ENCODE measurements at regions not wholly inside any gene's neighbourhood (a gene's known extent, or its start where the extent isn't known, plus 50 kb on each side); places are given as distances from the start of the nearest gene placed in this dataset.

DNA sequence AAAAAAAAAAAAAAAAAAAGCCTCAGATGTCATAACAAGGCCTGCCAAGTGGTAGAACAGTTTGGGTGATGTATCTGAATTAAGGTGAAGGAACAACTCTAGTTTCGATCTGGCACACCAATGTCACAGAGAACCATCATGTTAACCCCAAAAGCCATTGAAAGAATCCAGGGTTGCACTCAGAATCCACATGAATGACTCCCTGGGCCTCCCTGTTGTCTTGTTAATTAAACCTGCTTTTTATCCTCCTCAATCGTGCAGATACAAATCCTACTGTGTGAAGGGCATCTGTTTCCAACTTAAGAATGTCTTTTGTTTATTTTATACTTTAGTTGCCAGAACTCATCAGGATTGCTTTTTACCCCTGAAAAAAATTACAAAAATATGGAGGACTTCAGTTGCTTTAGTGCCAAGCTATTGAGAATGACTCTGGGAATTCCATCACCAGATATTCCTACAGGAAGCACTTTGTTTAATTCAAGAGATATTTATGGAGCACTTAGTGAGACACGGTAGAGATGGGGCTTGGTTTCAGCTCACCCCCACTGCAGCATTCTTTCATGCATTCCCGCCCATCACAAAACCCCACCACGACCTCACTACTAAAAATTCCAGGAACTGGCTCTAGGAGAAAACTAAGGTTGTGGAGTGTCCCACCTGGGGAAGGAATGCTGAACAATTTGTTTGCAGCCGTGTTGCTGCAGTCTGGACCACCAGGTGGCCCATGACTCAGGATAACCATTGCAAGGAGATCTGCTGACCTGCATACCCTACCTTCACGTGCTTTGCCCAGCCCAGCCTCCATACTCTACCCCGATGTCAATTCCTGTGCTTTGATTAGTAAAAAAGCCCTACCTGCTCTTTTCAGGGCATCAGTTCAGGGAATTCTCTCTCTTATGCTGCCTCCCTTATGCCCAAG lies 63.8 kb upstream of the GPRC5B start:
- DNase-seq (ENCODE audit: low spot score) = no peak
- TF ChIP-seq HNF4A (conservative IDR thresholded peaks at IDR 0.05) (no peak), HNF4G (IDR thresholded peaks at IDR 0.05) (no peak)
- TF ChIP-seq, protein P1, sequence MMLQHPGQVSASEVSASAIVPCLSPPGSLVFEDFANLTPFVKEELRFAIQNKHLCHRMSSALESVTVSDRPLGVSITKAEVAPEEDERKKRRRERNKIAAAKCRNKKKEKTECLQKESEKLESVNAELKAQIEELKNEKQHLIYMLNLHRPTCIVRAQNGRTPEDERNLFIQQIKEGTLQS (IDR thresholded peaks at IDR 0.05) = no peak
- Histone ChIP-seq H3K9me3 (ENCODE audit: control insufficient read depth in 4 of 4, low read length in 3 of 4) (no peaks in the 10 kb centered on the region), H3K27ac (ENCODE audit: low read depth in 1 of 2, low read length in 2 of 2) (no peak overlapping the region), H3K9ac (ENCODE audit: low read depth in 1 of 2, low read length in 2 of 2) (no peak overlapping the region), H3K27me3 (ENCODE audit: control insufficient read depth in 4 of 4, insufficient read depth in 4 of 4, low read length in 3 of 4) (no peaks in the 10 kb centered on the region), H3K4me3 (ENCODE audit: low read depth in 1 of 3, low read length in 3 of 3) (no peak overlapping the region), H3K4me1 (ENCODE audit: control insufficient read depth in 4 of 4, insufficient read depth in 4 of 4, low read length in 3 of 4) (no peaks in the 10 kb centered on the region), H3K36me3 (ENCODE audit: control insufficient read depth in 4 of 4, insufficient read depth in 3 of 4, low read depth in 1 of 4, low read length in 3 of 4) (no peaks in the 10 kb centered on the region)
- 29% methylated on average over 8 of the region's 8 CpGs for WGBS

DNA sequence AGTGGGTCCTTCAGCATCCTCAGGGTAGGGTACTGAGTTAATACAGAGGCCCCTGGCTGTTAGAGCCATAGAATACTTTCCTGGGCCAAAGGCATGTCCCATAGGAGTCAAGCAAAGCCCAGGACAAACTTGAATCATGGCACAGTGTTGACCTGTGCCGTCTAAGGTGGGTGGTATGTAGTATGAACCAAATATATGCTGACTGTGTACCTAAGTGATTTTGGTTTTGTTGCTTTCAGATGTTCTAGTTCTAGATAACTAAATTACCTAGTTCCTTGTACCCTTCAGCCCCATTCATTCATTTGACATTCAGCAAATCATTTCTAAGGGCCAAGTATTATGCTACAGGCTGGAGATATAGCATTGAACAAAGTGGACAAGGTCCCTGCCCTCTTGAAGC lies 61.3 kb upstream of the GPRC5B start:
- Histone ChIP-seq H3K27ac (ENCODE audit: low read depth in 1 of 2, low read length in 2 of 2) (no peak overlapping the region), H3K9ac (ENCODE audit: low read depth in 1 of 2, low read length in 2 of 2) (no peak overlapping the region), H3K36me3 (ENCODE audit: control insufficient read depth in 4 of 4, insufficient read depth in 3 of 4, low read depth in 1 of 4, low read length in 3 of 4) (no peaks in the 10 kb centered on the region), H3K9me3 (ENCODE audit: control insufficient read depth in 4 of 4, low read length in 3 of 4) (no peaks in the 10 kb centered on the region), H3K27me3 (ENCODE audit: control insufficient read depth in 4 of 4, insufficient read depth in 4 of 4, low read length in 3 of 4) (no peaks in the 10 kb centered on the region), H3K4me1 (ENCODE audit: control insufficient read depth in 4 of 4, insufficient read depth in 4 of 4, low read length in 3 of 4) (no peaks in the 10 kb centered on the region), H3K4me3 (ENCODE audit: low read depth in 1 of 3, low read length in 3 of 3) (no peak overlapping the region)
- 90% methylated on average over 1 of the region's 1 CpG for WGBS
- TF ChIP-seq GABPA (IDR thresholded peaks at IDR 0.05 in 1 of 2, conservative IDR thresholded peaks at IDR 0.05 in 1 of 2) (no peak), FOXA2 (IDR thresholded peaks at IDR 0.05) (no peak), FOXA1 (IDR thresholded peaks at IDR 0.05) (no peak), JUND (IDR thresholded peaks at IDR 0.05) (no peak), YY1 (IDR thresholded peaks at IDR 0.05) (no peak), HNF4A (conservative IDR thresholded peaks at IDR 0.05) (no peak), SP1 (IDR thresholded peaks at IDR 0.05) (no peak), RAD21 (IDR thresholded peaks at IDR 0.05) (no peak), HNF4G (IDR thresholded peaks at IDR 0.05) (no peak), RXRA (IDR thresholded peaks at IDR 0.05) (no peak), EGR1 (IDR thresholded peaks at IDR 0.05; ENCODE audit: low read depth in 2 of 2) (no peak), TAF1 (conservative IDR thresholded peaks at IDR 0.05) (no peak), NR2F2 (IDR thresholded peaks at IDR 0.05) (no peak)
- TF ChIP-seq, protein P2, sequence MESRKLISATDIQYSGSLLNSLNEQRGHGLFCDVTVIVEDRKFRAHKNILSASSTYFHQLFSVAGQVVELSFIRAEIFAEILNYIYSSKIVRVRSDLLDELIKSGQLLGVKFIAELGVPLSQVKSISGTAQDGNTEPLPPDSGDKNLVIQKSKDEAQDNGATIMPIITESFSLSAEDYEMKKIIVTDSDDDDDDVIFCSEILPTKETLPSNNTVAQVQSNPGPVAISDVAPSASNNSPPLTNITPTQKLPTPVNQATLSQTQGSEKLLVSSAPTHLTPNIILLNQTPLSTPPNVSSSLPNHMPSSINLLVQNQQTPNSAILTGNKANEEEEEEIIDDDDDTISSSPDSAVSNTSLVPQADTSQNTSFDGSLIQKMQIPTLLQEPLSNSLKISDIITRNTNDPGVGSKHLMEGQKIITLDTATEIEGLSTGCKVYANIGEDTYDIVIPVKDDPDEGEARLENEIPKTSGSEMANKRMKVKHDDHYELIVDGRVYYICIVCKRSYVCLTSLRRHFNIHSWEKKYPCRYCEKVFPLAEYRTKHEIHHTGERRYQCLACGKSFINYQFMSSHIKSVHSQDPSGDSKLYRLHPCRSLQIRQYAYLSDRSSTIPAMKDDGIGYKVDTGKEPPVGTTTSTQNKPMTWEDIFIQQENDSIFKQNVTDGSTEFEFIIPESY (IDR thresholded peaks at IDR 0.05) = no peak
- TF ChIP-seq, protein P3, sequence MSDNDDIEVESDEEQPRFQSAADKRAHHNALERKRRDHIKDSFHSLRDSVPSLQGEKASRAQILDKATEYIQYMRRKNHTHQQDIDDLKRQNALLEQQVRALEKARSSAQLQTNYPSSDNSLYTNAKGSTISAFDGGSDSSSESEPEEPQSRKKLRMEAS (IDR thresholded peaks at IDR 0.05) = no peak
- TF ChIP-seq, protein P4, sequence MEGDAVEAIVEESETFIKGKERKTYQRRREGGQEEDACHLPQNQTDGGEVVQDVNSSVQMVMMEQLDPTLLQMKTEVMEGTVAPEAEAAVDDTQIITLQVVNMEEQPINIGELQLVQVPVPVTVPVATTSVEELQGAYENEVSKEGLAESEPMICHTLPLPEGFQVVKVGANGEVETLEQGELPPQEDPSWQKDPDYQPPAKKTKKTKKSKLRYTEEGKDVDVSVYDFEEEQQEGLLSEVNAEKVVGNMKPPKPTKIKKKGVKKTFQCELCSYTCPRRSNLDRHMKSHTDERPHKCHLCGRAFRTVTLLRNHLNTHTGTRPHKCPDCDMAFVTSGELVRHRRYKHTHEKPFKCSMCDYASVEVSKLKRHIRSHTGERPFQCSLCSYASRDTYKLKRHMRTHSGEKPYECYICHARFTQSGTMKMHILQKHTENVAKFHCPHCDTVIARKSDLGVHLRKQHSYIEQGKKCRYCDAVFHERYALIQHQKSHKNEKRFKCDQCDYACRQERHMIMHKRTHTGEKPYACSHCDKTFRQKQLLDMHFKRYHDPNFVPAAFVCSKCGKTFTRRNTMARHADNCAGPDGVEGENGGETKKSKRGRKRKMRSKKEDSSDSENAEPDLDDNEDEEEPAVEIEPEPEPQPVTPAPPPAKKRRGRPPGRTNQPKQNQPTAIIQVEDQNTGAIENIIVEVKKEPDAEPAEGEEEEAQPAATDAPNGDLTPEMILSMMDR (IDR thresholded peaks at IDR 0.05; ENCODE audit: low read depth, low read length, missing input control) = no peak
- TF ChIP-seq, protein P5, sequence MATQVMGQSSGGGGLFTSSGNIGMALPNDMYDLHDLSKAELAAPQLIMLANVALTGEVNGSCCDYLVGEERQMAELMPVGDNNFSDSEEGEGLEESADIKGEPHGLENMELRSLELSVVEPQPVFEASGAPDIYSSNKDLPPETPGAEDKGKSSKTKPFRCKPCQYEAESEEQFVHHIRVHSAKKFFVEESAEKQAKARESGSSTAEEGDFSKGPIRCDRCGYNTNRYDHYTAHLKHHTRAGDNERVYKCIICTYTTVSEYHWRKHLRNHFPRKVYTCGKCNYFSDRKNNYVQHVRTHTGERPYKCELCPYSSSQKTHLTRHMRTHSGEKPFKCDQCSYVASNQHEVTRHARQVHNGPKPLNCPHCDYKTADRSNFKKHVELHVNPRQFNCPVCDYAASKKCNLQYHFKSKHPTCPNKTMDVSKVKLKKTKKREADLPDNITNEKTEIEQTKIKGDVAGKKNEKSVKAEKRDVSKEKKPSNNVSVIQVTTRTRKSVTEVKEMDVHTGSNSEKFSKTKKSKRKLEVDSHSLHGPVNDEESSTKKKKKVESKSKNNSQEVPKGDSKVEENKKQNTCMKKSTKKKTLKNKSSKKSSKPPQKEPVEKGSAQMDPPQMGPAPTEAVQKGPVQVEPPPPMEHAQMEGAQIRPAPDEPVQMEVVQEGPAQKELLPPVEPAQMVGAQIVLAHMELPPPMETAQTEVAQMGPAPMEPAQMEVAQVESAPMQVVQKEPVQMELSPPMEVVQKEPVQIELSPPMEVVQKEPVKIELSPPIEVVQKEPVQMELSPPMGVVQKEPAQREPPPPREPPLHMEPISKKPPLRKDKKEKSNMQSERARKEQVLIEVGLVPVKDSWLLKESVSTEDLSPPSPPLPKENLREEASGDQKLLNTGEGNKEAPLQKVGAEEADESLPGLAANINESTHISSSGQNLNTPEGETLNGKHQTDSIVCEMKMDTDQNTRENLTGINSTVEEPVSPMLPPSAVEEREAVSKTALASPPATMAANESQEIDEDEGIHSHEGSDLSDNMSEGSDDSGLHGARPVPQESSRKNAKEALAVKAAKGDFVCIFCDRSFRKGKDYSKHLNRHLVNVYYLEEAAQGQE (IDR thresholded peaks at IDR 0.05) = no peak
- no peak for DNase-seq (ENCODE audit: low spot score)
